ENCODE measurements at regions not wholly inside any gene's neighbourhood (a gene's known extent, or its start where the extent isn't known, plus 50 kb on each side); places are given as distances from the start of the nearest gene placed in this dataset.
"Not testable (repeated sequence)": the region's sequence is repeated elsewhere in the genome, so short reads cannot be mapped to it uniquely, and the experiment has no call there.

DNA sequence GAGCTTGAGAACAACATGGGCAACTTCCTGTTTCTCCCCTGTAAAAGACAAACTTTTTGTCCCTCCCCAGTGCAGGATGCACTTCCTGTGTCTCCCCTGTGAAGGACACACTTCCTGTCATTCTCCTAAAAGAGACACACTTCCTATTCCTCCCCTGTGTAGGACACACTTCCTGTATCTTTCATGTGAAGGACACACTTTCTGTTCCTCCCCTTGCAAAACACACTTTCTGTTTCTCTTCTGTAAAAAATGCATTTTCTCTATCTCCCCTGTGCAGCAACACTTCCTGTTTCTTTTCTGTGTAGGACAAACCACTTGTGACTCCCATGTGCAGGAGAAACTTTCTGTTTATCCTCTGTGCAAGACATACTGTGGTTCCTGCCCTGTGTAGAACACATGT is 488.6 kb upstream of the USP9Y start:
- no peak for DNase-seq

DNA sequence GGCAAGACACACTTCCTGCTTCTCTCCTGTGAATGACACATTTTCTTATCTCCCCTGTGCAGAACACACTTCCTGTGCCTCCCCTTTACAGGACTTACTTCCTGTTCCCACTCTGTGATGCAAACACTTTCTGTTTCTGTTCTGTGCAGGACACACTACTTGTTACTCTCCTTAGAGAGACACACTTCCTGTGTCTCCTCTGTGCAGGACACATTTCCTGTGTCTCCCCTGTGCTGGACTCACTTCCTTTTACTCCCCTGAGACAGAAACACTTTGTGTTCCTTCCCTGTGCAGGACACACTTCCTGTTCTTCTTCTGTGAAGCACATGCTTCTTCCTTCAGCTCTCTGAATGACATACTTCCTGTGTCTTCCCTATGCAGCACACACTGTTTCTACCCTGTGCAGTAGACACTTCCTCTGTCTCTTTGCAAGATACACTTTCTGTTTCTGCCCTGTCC is 485.4 kb upstream of the USP9Y start:
- DNase-seq: no peak

DNA sequence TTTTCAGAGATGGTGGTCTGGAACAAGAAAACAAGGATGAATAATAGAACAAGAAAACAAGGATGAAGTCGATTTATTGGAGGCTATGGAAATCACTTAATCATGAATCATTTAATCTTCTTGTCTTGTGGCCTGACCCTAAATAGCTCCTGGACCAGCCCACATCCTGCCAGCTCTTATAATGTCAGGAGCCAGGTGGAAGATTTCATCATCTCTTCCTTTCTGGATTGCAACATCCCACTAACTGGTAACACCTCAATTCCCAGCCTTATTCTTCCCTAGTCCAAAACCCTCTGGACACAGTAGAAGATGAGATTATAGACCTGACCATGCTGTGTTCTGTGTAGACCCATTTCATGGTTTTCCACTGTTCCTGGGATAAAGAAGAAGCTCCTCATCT is 470.1 kb upstream of the USP9Y start:
- no peak for DNase-seq

DNA sequence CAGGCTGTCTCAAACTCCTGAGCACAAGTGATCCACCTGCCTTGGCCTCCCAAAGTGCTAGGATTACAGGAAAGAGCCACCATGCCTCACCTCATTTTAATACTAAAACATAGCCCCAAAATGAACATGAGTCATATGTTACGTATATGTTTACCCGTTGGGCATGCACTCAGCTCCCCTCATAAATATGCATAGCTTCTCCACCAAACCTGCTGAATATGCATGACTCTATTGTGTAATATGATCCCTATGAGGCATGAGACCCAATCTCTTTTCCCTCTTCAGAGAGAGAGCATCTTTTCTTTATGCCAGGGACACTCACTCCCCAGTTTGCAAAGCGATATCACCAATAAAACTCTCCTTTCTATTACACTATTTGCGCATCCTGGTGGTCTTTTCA is 464.6 kb upstream of the USP9Y start:
- no peak for DNase-seq

DNA sequence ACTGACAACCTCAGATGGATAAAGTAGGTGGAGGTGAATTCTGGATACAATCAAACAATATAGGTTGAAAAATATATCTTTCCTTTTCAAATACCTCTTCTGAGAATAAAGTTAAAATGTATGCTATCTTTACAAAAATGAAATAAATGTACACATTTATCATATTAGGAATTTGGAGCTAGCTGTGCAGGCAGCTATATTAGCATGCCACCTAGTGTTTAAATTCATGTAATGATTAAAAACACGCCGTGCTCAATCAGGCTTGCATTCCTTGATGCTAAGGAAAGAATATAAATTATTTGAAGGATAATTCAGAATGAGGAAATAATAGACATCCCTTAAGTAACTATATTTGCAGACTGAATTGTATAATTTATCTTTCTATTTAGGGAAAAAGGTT is 460.7 kb upstream of the USP9Y start:
- DNase-seq: not testable (repeated sequence)

DNA sequence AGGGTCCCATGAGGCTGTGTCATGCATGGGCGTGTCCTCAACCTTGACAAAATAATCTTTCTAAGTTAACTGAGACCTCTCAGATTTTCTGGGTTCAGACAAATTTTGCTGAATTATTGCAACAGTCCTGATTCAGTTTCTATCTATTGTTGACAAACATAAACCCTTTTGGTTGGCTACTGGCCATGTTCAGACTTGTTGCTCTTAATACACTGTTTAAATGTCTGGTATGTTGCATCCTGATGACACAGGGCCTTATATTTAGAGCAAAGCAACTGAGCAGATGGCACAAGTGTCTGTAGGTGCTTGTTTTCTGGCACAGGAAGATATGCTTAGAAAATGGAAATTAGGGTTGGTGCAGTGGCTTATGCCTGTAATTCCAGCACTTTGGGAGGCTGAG is 456.9 kb upstream of the USP9Y start:
- no peak for DNase-seq

DNA sequence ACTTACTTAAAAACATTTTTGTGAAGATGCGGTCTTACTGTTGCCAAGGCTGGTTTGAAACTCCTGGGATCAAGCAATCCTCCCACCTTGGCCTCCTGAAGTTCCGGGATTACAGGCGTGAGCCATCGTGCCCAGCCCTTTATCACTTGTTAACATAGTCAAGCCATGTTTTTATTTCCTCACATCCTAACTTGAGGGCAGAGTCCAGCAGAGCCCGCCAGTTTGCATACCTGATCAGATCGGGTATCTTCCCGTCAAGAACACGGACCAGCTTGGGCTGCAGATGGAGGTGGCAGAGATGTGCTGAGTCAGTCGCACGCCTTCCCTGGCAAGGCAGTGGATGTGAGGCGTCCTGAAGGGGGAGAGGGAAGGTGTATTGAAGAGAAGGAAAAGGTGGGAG is 447.3 kb upstream of the USP9Y start:
- DNase-seq: no peak

DNA sequence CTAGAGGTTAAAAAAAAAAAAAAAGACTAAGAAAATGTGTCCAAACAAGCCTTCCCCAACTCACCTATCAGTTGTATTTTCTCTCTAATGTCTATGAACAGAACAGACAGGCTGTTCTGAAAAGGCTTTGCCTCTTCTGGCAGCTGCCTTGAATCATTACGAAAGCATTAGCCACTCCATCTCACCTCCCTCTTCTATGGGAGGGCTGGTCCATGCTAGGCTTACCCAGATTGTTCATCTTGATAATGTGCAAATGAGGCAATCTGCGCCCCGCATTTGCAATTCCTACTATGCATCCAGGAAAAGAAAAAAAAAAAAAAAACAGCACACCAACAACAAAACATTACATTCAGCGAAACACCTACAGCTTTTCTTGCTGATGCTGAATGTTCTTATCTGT is 429.9 kb upstream of the USP9Y start:
- no peak for DNase-seq

DNA sequence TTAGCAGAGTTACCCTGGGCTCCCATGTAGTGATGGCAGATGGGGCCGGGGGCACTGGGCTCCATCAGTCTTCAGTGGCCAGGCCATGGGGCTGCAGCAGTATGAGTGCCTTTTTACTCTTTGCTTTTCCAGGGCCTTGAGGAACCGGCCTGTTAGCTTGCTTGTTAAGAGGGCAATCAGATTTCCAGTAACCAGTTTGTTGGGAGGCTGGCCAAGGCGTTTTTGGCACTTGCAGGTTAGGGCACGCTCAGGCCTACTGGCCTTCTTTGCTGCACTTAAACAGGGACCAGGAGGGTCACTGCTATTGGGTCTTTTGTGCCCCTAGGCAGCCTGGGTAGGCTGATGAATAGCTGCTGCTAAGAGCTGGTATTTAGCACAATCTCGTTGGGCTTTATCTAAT is 415.4 kb upstream of the USP9Y start:
- no peak for DNase-seq

DNA sequence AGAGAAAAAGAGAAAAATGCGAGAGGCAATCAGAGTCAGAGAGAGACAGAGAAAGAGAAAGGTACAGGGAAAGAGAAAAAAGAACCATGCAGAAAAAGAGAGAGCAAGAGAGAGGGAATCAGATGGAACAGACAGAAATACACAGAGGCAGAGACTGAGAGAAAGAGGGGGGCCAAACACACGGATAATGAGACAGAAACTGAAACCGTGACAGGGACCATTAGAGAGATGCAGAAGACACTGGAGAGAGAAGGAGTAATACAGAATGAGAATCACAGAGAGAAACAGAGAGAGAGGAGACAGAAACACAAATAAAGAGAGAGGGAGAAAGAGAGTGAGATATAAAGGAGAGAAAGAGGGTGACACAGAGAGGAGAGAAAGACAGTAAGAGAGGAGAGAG is 412.1 kb upstream of the USP9Y start:
- DNase-seq: no peak

DNA sequence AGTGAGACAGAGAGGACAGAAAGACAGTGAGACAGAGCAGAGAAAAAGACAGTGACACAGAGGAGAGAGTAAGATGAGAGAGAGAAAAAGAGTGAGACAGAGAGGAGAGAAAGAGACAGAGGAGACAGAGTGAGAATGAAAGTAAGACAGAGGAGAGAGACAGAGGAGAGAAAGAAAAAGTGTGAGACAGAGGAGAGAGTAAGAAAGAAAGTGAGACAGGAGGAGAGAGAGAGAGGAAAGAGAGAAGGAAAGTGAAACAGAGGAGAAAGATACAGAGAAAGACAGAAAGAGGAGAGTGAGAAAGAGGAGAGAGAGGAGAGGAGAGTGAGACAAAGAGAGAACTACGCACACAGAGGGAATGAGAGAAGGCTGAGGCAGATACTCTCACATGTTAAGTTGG is 411.6 kb upstream of the USP9Y start:
- no peak for DNase-seq

DNA sequence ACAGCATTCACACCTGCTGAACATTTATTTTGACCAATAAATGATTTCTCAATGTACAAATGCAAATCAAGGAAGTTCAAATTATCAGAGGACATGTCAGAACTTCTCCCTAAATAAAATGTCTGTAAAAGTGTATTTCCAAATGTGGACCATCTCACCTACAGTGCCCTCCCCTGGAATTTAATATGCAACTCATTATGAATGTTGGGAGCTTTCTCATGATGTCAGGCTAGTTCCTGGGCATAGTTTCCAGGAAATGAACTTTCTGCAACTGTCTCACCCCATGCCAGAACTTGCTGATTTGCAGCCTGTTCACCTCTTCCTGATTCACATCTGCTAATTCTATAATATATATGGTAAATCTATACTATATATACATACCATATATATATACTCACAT is 408.5 kb upstream of the USP9Y start:
- no peak for DNase-seq

DNA sequence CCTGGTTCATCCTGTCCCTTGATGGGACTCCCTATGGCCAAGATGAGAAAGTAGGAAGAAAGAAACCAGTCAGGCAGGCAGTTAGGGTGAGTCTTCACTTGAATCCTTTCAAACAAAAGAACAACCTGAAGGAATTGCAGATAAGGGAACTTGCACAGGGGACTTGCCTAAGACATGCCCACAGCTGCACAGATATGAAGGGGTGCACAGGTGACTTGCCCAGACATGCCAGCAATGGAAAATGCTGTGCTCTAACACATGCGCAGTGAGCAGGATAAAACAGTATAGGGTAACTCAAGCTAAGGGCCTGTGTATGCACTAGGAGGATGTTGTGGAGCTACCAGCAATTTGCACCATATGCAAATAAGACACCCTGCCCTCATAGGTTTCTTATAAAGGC is 404.6 kb upstream of the USP9Y start:
- no peak for DNase-seq

DNA sequence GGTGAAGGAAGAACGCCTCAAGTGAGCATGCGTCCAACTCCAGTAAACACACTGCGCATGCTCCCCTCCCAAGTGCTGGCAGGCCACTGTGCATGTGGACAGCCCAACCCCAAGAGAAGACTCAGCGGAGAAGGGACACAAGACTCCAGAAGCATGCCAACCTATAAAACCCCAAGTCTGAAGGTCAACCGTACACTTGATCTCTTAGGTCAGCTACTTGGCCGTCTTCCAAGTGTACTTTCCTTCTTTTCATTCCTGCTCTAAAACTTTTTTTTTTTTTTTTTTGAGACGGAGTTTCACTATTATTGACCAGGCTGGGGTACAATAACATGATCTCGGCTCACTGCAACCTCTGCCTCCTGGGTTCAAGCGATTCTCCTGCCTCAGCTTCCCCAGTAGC is 401.2 kb upstream of the USP9Y start:
- not testable (repeated sequence) for DNase-seq

DNA sequence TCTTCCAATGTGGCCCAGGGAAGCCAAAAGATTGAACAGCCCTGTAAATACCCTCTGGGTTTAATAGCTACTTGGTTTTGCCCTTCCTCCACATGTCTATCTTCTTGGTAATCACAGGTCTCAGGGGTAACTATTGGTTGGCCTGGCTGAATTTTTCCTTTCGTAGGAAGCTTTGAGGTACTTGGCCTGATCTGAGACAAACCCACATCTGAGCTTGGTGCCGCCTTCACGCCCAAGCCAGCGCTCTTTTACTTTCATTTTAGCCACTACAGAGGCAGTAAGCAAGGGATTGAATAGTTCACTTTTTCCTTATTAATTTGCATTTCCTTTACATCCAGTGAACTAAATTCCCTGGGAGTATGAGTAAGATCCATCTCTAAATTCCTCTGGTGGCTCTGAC is 397.6 kb upstream of the USP9Y start:
- no peak for DNase-seq

DNA sequence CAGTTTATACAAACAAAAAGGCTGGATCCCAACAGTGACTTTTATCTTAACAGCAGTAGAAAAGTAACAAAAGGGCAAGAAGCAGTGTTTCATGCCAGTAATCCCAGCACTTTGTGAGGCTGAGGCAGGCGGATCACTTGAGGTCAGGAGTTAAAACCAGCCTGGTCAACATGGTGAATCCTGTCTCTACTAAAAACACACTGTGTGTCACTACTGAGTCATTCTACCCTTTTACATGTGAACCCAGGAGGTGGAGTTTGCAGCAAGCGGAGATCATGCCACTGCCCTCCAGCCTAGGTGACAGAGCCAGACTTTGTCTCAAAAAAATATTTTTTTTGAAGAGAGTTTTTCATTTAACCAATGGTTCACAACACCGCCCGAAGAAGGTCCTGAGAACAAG is 395.6 kb upstream of the USP9Y start:
- DNase-seq: no peak

DNA sequence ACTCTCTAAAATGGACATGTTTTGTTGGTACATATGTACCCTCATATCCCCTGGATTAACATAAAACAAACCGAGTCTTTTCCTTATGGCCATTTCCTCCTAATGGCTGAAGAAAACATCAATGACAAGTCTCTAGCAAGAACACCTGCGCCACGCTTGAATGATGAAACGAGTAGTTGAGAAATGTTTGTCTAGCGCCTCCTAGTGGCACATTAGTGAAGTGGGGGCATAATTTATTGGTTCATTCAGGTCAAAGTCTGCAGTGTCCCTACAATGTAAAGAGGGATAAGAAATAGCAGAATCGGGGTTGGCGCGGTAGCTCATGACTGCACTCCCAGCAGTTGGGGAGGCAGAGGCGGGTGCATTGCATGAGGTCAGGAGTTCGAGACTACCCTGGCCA is 391.8 kb upstream of the USP9Y start:
- no peak for DNase-seq

DNA sequence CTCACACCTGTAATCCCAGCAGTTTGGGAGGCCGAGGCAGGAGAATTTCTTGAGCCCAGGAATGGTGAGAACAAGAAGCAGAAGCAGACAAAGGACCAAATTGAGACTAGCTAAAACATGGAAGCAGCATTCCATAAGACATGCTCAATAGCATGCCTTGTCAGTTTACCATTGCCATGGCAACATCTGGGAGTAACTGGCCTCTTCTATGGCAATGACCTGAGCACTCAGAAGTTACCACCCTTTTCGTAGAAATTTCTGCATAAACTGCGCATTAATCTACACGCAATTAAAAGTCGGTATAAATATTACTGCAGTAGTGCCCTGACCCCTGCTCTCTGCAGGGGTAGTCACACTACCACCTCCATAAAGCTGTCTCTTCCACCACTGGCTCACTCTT is 390.2 kb upstream of the USP9Y start:
- no peak for DNase-seq

DNA sequence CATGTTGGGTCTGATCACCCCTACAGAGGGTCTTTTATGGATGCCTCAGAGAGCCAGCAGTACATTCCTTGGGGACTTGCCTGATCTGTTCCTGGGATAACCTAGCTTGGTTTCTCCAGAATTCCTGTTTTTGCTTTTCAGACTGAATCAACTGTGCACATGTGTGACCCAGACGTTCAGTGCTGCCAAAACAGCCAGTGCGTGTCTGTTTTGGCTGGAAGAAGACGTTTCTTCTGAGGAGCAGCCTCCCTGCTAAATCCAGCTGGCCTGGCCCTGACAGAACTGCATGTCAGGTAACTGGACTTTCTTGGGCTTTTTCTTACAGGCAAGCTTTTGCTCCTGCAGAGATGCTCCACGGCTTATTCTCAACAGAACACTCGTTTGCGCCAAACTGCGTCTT is 373.3 kb upstream of the USP9Y start:
- DNase-seq: no peak

DNA sequence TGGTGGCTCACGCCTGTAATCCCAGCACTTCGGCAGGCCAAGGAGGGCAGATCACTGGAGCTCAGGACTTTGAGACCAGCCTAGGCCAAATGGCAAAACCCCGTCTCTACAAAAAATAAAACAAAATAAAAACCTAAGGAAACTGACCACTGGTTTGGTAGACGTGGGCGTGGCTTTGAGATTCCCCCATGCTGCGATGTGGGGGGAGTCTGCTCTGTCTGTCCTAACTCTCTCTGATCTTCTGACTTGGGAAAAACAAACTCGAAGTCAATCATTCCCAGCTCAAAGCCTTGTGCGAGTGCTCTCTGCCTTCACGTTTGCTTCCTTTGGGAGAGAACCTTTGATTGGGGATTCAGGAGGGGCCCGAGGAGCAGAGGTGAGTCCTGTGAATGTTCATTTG is 369.1 kb upstream of the USP9Y start:
- DNase-seq: not testable (repeated sequence)

DNA sequence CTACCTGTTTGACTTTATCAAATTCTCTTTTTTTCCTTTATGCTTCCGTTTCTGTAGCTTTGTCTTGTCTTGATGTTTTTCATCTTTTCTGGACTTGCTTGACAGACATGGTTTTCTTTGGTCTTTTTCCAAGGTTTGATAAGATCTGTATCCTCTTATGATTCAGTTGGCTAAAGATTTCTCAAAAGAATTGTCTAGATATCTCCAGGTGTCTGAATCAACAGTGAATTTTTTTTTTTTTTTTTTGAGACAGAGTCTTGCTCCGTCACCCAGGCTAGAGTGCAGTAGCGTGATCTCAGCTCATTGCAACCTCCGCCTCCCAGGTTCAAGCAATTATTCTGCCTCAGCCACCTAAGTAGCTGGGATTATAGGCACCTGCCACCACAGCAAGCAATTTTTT is 357.8 kb upstream of the USP9Y start:
- no peak for DNase-seq

DNA sequence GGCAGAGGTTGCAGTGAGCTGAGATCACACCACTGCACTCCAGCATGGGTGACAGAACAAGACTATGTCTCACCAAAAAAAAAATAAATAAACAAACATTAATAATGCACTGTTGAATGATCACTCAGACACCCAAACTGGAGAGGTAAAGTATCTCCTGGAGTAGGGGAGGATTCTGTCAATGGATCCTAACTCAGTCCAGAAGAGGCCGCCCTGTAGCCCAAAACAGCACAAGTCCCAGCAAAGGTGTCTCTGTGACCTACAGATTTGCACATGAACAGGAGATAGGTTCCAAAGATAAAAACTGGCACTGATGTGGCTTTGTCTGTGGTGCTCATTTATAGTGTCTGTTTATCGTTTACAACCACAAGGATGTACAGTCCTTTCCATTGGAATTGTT is 352.9 kb upstream of the USP9Y start:
- DNase-seq: no peak

DNA sequence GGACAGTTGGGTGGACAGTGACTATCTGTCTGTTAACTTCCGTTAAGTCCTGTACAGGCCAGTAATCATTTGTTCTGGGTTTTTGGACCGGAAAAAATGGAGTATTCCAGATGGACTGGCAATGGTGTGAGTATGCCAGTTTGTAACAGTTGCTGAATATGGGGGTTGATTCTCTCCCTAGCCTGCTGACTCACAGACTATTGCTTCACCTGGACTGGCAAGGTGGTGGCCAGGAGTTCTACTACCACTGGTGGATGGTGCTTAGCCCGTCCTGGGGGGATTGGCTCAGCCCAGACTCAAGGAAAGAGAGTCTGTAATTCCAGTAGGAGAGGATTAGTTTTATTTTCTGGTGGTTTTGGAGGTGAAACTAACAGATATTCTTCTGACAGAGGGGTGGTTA is 343.8 kb upstream of the USP9Y start:
- DNase-seq: no peak

DNA sequence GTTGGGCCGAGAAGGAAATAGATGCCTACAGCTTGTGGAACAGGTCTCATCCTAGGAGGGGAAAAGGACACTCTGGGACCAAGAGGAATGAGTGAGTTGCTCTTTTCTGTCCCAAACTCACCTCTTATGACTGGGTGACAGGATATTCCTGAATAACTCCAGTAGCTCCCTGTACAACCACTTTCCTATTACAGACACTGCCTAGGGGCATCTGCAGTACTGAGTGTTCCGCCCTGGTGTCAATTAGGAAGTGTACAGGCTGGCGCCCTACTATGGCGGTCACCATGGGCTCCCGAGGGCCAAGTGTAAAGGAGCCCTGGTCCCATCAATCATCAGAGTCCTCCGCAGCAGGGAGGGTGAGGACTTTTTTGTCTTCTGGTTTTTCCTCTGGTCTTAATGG is 343.4 kb upstream of the USP9Y start:
- DNase-seq: no peak

DNA sequence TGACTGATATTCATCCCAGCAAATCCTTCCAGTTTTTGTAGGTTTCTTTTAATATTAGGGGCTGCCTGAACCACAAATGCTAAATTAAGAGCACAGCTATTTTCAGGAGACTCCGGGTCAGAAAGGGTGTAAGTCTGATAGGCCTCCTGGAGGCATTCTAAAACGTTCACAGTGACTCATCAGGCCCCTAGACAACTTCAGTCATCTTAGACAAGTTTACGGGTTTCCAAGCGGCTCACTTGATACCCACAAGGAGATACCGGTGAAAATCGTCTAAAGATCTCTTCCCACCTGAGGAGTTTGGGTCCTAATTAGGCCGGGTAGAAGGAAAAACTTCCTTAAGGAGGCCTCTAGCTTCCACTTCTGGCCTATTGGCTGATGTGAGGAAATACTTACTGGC is 342.7 kb upstream of the USP9Y start:
- no peak for DNase-seq

DNA sequence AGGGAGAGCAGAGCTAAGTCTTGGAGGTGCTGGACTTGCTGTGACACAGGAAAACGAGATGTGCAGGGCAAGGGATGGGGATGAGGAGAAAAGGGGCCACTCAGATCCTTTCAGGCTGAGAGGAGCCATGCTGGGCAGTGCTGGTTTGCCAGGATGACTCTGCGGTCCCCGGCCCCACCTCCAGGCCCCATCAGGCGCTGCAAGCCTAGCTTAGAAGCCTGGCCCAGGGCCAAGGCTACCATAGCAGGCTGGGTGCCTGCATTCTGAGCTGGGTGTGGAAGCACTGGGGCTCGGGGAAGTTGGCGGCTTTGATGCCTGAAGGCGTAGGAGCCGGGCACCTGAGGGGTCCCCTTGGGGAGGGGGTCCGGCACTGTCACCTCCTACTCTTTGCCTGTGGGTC is 341.2 kb upstream of the USP9Y start:
- peak in 1 of 2 experiments; percentile 0 for DNase-seq

Measured in NCI-H446 (cell line).